GM21619 (cell line): ENCODE measurements at regions not wholly inside any gene's neighbourhood (a gene's known extent, or its start where the extent isn't known, plus 50 kb on each side); places are given as distances from the start of the nearest gene placed in this dataset.
"Not testable (repeated sequence)": the region's sequence is repeated elsewhere in the genome, so short reads cannot be mapped to it uniquely, and the experiment has no call there.

ENCODE experiments used
- ATAC-seq: cut with Tn5 transposase; IDR thresholded peaks from one replicate; pipeline ENCODE4 v1.9.1; 2021; ENCODE audit not compliant: unreplicated experiment

DNA sequence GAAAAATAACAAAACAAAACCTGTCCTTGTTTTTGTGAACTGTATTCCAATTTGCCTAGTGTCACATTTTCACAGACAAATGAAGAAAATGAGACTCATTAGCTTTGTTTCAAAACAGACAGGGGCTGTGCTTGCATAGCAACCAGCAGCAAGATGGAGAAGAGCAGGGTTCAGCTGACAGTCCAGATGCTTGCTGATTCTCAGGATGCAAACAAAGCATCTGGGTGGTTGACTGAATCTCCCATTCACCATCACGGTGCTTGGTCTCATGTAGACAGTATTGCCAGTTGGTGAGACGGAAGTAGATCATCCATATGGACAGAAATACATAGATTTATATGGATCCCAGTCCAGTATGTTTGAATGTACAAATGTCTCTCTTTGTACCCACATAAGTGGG is 326.8 kb downstream of the CCDC85A start:
- ATAC-seq: no peak

DNA sequence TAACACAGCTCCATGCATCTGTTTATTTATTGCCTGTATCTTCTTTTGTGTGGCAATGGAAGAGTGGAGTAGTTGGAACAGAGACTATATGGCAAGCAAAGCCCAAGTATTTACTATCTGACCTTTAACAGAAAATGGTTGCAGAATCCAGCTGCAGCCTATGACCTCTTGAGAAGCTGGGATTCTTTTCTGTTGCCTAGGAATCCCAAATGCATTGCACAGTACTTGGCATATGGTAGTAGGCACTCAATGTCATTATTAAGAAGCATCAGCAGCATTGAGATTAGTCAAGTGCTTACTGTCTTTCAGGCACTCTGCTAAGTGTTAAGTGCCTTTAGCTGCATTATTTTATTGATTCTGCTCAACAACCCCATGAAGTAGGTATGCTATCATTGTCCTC is 331.6 kb downstream of the CCDC85A start:
- no peak for ATAC-seq

DNA sequence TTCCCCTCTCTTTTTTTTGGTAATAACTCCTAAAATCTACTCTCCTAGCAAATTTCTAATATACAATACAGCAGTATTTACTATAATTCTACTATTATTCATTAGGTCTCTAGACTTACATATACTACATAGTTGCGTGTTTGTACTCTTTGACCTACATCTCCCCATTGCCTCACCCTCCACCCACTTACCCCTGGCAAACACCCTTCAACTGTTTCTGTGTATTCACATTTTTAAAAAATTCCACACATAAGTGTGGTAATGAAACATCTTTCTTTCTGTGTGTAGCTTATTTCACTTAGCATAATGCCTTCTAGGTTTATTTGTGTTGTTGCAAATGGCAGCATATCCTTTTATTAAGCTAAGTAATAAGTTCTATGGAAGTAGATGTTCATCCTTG is 336.0 kb downstream of the CCDC85A start:
- ATAC-seq: no peak

DNA sequence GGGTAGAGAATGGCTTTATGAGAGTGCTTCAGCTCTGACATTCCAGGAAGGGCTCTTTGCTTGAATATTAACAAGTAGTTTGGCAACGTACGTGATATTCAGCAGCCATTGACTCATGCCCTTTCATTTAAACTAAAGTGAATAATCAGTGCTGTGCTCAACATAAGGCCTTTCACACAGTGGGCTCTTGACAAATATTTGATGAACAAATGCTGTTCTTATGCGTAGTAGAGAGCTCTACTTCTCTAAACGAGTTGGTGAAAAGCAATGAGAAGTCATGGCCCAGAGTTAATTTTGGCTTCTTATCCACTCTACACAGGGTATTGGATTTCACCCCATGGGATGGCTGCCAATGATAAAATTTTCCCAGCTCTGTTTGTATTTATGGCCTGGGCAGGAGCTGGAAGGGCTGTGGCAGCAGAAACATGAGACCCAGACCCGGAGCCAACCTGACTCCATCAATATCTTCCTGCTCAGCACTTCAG is 338.9 kb downstream of the CCDC85A start:
- ATAC-seq: no peak

DNA sequence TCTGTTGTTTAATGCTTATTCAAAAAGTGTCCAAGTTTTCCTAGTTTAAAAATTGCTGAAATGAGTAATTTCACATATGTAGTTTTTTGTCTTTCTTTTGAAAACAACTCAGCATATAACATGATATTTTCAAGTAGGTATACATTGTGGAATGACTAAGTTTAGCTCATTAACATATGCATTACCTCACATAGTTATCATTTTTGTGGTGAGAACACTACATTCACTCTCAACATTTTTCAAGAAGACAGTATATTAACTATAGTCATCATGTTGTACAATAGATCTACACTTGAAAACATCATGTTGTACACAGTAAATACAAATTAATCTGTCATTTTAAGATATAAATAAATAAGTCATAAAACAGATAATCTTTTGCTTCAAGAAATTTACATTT is 340.0 kb downstream of the CCDC85A start:
- no peak for ATAC-seq

DNA sequence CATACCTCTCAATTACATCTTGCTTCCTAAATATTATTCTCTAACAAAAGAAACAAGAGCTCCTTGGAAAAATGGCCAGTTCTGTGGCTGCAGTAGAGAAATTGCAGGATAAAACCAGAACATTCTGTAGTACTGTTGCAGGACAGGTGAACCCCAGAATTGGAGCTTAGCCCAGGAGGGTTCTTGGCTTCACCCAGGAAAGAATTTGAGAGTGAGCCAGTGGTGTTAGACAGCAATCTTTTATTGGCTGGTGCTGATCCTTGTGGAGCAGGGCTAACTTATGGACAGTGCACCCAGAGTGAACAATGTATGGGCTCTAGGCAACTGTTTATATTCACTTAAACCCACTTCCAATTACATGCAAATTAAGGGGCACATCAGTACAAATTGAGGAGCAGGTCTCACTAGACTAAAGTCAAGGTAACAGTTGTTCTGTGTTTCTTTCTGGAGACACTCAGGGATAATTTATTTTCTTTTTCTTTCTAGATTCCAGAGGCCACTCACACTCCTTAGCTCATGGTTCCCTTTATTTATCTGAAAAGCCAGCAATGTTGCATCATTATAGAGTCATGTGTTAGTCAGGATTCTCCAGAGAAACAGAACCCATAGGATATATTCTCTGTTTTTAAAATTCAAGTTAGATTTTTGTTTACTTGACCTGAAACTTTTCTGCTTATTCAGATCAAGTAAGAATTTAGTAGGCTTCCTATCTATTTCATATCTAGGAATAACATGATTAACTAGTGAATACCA is 348.1 kb downstream of the CCDC85A start:
- ATAC-seq: no peak

DNA sequence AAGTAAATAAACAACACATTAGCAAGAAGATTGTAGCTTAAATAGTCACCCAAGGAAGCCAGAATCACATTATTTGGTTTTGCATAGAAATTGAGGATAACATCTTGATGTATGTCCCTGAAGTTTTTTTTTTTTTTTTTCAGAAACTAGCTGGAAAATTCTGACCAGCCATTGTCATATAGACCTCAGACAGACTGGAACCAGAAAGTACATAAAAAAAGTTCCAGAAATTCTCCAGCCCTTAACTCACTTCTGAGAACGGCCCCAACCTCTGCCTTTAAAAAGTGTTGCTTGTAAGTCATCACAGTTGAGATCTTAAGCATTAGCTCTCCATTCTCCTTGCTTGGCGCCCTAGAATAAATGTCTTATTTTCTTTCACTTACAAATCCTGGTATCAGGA is 350.5 kb downstream of the CCDC85A start:
- no peak for ATAC-seq

DNA sequence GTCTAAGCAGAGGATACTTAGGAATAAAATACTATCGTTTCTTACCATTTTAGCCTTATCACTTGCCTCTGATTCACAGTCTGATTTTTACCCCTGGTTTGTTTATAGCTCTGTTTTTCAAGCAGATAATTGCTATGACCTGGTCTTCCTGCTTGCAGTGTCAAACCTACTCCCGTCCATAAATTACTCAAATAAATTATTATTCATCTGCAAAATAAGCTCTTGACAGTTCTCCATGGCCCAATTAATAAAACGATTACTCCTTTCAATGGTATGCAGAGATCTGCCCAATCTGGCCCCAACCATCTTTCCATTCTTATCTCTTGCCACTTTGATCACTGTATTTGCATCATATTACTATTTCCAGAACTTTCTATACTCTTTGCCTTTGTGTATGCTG is 354.0 kb downstream of the CCDC85A start:
- no peak for ATAC-seq

DNA sequence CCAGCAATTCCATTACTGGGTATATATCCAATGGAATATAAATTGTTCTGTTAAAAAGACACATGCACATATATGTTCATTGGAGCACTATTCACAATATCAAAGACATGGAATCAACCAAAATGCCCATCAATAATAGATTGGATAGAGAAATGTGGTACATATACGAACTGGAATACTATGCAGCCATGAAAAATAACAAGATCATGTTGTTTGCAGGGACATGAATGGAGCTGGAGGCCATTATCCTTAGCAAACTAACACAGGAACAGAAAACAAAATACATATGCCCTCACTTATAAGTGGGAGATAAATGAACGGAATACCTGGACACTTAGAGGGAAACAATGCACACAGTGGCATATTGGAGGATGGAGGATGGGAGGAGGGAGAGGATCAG is 355.8 kb downstream of the CCDC85A start:
- no peak for ATAC-seq

DNA sequence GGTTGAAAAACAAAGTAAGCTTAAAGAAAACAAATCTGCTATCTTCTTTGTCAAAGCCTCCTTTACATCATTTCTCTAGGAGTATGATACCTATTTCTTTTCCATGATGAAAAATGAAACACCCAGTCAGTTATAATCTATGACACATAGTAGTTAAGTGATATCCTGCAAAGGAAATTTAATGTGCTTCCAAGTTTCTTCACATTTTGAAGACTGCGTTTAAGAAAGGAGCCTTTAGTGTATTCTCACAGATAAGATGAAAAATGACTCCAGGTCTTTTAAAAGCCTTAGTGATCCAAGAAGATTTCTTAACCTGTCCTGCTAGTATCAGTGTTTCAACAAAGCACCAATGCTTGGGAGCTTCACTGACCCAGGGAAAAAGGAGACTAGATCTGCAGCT is 356.7 kb downstream of the CCDC85A start:
- ATAC-seq: no peak

DNA sequence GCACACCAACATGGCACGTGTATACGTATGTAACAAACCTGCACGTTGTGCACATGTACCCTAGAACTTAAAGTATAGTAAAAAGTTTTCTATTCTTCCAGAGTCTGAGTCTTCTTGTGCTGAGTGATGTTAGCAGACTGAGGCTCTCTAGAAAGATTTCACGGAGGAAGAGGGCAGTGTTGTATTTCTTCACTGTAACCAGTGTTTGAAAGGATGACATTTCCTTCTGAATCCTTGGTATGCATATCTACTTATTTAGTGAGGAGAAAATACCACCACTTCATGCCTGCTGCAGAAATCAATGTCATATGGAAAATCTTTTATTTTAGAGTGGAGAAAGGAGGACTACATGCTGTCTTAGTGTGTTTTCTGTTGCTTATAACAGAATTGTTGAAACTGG is 357.1 kb downstream of the CCDC85A start:
- ATAC-seq: no peak

DNA sequence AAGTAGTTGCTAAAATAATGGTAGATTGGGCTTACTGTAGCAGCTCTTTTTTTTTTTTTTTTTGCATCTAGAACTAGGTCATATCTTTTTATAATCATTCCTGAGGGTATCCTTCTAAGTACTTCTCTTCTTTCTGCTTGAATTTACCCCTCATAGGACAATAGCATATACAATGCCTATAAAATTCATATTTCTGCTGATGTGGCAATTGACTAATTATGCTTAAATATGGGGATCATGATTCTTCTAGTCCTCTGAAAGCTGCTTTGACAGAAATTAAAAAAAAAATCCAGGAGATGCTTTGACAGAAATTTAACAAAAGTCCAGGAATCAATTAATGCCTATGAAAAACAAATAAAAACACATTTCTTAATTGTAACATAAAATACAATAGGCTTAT is 358.4 kb downstream of the CCDC85A start:
- ATAC-seq: no peak

DNA sequence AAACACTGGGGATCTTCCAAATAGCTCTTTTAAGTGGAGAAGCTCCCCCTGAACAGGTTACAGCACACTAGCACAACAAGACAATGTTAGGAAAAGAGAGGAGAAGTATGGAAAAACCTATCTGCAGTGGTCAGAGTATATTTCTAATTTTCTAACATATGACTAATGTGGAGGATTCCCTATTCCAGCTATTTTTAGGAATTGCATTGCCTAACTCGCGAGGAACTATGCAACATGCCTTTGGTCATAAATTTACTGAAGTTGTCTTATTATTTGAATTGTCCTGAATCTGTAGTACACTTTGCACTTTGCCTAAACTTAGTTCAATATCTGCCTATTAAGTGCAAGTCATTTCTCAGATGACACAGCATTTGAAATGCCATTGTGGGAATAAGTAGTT is 381.4 kb downstream of the CCDC85A start:
- no peak for ATAC-seq

DNA sequence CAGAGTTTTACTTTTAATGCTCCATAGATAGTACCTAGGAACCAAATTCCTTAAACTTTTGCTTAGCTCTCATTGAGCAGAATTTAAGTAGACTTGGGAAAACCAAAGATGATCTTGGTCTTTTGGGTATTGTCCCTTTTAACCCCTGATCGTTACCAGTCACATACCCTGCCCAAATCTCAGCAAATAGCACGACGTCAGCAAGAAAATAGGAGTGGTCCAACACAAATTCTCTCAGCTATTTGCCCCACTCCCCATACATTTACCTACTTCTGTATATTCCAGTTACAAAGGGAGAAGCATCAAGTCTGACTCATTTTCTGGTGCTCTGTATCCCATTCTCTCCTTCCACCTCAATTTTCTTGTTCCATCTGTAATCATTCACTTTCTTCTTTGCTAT is 387.3 kb downstream of the CCDC85A start:
- no peak for ATAC-seq

DNA sequence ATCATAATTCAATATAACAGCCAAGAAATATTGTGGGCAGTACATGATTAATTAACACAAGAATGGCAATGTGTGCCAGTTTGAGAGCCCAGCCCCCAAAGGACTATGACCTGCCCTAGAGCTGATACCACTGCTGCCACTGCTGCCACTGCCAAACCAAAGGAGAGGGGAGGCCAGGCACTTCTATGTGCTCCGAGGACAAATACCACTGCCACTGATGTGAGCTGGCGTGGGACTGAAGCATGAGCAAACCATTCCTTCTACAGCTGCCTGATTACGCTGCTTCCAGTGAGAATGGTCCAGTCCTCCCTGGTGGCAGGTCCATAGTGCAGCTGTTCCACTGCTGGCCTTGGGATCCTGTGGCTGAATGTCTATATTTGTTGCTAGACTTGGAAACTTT is 392.2 kb downstream of the CCDC85A start:
- no peak for ATAC-seq

DNA sequence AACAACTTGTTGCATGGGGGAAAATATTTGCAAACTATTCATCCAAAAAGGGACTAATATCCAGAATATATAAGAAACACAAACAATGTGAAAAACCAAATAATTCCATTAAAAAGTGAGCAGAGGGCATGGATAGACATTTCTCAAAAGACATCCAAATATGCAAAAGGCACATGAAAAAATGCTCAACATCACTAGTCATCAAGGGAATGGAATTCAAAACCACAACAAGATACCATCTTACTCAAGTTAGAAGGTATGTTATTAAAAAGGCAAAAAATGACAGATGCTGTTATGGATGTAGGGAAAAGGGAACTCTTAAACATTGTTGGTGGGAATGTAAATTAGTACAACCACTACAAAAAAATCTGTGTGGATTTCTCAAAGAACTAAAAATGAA is 396.5 kb downstream of the CCDC85A start:
- ATAC-seq: no peak

DNA sequence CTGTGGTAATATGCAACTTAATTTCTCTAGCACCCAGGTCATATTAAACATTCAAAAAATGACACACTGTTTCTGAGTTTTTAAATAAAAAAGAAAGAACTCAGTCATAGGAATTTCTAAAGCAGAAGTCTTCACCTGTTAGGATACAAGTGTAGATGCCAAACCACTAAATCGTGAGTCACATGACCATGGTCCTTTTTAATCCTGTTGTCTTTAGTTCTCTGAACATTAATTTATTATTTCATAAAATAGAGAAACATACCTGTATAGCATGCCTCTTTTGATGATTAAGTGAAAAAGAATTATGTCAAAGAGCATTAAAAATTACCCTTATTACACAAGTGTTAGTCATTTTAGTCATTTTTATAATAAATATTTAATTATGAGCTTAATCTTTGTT is 398.8 kb downstream of the CCDC85A start:
- ATAC-seq: no peak

DNA sequence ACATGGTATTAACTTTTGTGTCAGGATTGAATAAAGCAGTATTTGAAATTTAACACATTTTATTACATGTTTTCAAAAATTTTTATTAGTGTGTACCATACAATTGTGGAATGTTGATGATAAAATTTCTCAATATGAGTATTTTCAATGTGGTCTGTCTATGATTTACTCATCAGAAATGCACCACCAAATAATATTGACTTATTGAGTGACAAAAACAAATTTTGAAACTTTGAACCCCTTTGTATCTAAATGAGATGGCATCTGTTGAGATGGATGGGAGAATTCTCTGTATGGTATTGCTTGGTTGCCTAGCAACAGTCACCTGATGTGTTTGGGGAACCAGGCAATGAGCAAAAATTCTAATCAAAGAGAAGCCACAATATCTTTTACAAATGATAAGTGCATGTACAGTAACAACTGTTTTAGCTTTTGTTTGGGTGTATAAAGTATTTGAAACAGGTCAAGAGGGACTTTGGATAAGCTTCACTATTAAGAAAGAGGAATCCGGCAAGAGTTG is 400.1 kb downstream of the CCDC85A start:
- no peak for ATAC-seq

DNA sequence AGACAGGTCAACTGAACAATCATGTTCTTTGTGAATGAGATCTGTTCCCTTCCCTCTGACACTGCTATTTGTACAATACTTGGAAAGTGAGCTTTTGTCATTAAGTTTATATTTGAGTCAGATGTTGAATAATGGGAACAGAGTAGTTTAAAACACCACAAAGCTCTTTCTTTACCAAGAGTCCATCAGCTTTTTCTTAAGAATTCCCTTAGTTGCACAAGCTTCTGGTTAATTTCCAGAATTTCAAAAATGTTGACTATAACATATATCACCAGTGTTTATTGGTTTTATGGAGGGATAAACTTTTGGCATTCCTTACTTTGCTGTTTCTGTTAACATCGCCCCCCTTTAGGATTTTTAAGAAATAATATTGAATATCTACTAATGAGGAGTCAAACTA is 403.7 kb downstream of the CCDC85A start:
- no peak for ATAC-seq

DNA sequence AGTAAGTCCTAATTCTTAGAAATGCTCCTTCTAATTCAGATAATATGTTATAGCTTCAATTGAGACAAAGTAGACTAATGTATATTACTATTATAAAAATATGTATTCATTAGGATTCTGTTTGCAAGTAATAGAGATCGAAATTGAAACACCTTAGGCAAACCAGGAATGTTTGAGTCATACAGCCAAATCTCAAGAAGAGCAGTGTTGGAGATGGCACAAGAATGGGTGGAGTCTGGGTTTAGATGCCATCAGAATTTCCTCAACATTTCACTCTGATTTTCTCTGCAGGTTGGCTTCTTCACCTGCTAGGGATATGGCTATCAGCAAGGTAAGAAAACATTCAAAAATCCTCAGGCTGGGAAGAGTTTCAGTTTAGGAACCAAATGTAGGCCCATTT is 405.4 kb downstream of the CCDC85A start:
- no peak for ATAC-seq

DNA sequence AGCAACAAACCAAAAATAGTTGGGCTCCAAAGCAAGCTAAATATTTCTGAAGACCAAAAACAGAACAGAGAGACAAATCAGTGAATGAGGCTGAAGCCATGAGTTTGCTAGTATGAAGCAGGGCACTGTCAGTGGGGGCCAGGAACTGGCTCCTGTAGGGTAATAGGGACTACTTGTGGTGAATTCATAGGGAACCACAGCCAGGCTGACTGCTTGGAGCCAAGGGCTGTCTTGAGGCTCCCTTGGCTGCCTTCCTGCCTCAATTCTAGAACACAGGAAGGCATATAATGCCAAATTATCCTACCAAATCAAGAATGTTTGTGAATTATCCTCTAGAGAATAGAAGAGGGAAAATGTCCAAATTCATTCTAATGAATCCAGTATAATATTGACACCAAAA is 406.0 kb downstream of the CCDC85A start:
- ATAC-seq: no peak

DNA sequence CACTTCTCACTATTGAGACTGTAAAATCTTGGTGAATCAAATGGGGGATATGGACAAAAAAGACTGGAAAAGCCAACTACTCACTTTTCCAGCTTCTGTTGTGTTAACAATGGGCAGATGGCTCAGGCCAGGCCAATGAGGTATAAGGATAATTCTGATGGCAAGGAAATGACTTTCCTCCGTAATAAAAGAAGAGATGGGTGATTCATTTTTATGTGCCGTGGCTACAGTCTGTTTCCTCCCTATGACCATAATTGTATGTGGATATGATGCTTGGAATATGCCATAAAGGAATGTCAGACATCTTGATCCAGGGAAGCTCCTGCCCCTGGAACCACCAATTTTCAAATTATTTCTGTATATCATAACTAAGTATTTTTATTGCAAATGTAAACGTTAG is 406.8 kb downstream of the CCDC85A start:
- ATAC-seq: no peak

DNA sequence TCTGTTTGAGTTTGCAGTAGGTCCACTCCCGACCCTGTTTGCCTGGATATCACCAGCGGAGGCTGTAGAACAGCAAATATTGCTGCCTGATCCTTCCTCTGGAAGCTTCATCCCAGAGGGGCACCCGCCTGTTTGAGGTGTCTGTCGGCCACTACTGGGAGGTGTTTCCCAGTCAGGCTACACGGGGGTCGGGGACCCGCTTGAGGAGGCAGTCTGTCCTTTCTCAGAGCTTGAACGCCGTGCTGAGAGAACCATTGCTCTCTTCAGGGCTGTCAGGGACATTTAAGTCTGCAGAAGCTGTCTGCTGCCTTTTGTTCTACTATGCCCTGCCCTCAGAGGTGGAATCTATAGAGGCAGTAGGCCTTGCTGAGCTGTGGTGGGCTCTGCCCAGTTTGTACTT is 422.3 kb downstream of the CCDC85A start:
- ATAC-seq: not testable (repeated sequence)
